ENCODE measurements at regions not wholly inside any gene's neighbourhood (a gene's known extent, or its start where the extent isn't known, plus 50 kb on each side); places are given as distances from the start of the nearest gene placed in this dataset.

- DNase-seq (ENCODE audit: low read depth): peak; percentile 41
- no peak overlapping the region for H3K4me3 ChIP-seq (ENCODE audit: low read length)
- no peak for TF ChIP-seq CTCF (IDR thresholded peaks at IDR 0.05; ENCODE audit: insufficient read depth, low read depth, low read length, missing control alignments)
Observed at GRCh38 chr21:31781737-31782136, 49.8 kb upstream of the SCAF4 start.

Data from epithelial cell of esophagus (primary cell).